GM12864 (cell line): ENCODE measurements at regions not wholly inside any gene's neighbourhood (a gene's known extent, or its start where the extent isn't known, plus 50 kb on each side); places are given as distances from the start of the nearest gene placed in this dataset.

Experiments used
- DNase-seq: peaks from one replicate; pipeline ENCODE4 v3.0.0-alpha.2; 2011; ENCODE audit warnings: low read depth
- H3K4me3 ChIP-seq: 2 replicates; pipeline ENCODE4 v1.5.1; 2011; ENCODE audit warnings: mild to moderate bottlenecking, low read depth, low read length, control low read depth
- TF ChIP-seq, protein P1 (sequence below): IDR thresholded peaks from 2 replicates; pipeline ENCODE4 v1.5.1; 2011; ENCODE audit warnings: low read depth, mild to moderate bottlenecking, moderate library complexity, low read length, control low read depth, inconsistent platforms; ENCODE audit errors: missing control alignments

- no peak for DNase-seq
- no peak overlapping the region for H3K4me3 ChIP-seq
- TF ChIP-seq, protein P1, sequence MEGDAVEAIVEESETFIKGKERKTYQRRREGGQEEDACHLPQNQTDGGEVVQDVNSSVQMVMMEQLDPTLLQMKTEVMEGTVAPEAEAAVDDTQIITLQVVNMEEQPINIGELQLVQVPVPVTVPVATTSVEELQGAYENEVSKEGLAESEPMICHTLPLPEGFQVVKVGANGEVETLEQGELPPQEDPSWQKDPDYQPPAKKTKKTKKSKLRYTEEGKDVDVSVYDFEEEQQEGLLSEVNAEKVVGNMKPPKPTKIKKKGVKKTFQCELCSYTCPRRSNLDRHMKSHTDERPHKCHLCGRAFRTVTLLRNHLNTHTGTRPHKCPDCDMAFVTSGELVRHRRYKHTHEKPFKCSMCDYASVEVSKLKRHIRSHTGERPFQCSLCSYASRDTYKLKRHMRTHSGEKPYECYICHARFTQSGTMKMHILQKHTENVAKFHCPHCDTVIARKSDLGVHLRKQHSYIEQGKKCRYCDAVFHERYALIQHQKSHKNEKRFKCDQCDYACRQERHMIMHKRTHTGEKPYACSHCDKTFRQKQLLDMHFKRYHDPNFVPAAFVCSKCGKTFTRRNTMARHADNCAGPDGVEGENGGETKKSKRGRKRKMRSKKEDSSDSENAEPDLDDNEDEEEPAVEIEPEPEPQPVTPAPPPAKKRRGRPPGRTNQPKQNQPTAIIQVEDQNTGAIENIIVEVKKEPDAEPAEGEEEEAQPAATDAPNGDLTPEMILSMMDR = no peak
These were observed 305.8 kb upstream of the TPM1 start for GRCh38 chr15:62736756-62737155.

- TF ChIP-seq, protein P1 = no peak
- no peak overlapping the region for H3K4me3 ChIP-seq
- DNase-seq = no peak
These were observed 305.0 kb upstream of the TPM1 start for GRCh38 chr15:62737551-62737950.

DNA sequence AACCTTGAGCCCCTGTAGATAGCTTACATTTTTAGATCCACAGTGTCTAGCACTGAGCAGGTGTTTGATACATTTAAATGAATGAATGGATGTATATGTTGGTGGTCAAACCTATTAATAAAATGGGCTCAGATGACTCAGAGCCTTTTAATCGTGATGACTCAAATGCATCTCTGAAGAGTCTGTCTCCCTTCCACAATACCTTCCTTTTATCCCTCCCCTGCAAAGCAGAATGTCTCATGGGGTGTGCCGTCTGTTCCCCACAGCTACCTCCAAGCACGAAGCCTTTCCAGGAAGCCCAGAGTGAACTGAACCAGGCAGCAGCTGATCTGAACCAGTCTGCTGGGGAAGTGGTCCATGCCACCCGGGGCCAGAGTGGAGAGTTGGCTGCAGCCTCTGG is 303.5 kb upstream of the TPM1 start:
- TF ChIP-seq, protein P1 = no peak
- DNase-seq = no peak
- no peak overlapping the region for H3K4me3 ChIP-seq

- no peak overlapping the region for H3K4me3 ChIP-seq
- TF ChIP-seq, protein P1 = no peak
- no peak for DNase-seq
These were observed 303.0 kb upstream of the TPM1 start for GRCh38 chr15:62739507-62739906.

DNA sequence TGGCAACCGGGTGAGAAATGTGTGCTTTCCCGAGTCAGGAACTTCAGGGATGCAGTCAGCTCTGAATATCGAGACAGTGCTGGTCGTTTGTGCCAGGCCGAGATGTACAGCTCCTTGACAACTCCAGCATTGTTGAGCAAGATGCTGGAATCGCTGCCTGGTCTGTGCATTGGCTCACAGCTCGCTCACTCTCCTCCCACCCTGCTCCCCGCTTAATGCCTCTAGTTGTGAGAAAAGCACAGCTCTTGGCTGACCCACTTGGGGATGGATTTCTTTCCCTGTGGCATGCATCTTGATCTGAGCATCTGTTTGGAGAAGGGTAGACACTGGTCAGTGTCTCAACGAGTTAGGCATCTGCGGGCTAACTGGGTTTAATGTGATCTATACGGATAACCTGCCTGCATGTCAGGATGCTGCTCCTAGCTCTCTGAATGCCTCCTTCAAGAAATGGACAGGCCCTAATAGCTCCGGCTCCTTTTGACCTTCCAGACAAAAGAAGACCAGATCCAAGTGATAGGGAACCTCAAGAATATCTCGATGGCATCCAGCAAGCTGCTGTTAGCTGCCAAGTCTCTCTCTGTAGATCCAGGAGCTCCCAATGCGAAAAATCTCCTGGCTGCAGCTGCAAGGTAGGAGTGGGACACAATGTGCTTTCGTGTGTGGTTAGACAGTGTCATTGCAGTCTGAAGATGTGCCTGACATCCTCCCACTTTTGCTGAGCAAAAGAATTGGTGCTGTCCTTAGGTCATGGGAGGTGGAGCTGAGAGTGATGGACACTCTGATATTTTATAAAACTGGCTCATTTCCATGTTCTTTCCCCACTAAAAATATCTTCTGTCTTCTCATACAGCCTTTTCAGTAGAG is 302.2 kb upstream of the TPM1 start:
- no peak for DNase-seq
- no peak overlapping the region for H3K4me3 ChIP-seq
- TF ChIP-seq, protein P1 = no peak

- TF ChIP-seq, protein P1 = no peak
- no peak for DNase-seq
- no peak overlapping the region for H3K4me3 ChIP-seq
These were observed 301.4 kb upstream of the TPM1 start for GRCh38 chr15:62741106-62741505.
